HG03558 (cell line): ENCODE measurements at regions not wholly inside any gene's neighbourhood (a gene's known extent, or its start where the extent isn't known, plus 50 kb on each side); places are given as distances from the start of the nearest gene placed in this dataset.
"Not testable (repeated sequence)": the region's sequence is repeated elsewhere in the genome, so short reads cannot be mapped to it uniquely, and the experiment has no call there.

Source experiments
- ATAC-seq: cut with Tn5 transposase; IDR thresholded peaks from one replicate; pipeline ENCODE4 v1.9.1; 2021; ENCODE audit warnings: moderate number of reproducible peaks; ENCODE audit not compliant: unreplicated experiment; ENCODE audit errors: extremely low read depth

DNA sequence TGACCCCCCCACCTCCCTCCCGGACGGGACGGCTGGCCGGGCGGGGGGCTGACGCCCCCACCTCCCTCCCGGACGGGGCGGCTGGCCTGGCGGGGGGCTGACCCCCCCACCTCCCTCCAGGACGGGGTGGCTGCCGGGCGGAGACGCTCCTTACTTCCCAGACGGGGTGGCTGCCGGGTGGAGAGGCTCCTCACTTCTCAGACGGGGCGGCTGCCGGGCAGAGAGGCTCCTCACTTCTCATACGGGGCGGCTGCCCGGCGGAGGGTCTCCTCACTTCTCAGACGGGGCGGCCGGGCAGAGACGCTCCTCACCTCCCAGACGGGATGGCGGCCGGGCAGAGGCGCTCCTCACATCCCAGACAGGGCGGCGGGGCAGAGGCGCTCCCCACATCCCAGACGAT, 84.7 kb downstream of the OR2B2 start:
- not testable (repeated sequence) for ATAC-seq

DNA sequence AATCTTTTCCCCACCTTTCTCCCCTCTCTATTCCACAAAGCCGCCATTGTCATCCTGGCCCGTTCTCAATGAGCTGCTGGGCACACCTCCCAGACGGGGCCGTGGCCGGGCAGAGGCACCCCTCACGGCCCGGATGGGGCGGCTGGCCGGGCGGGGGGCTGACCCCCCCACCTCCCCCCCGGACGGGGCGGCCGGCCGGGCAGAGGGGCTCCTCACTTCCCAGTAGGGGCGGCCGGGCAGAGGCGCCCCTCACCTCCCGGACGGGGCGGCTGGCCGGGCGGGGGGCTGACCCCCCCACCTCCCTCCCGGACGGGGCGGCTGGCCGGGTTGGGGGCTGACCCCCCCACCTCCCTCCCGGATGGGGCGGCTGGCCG, 85.6 kb downstream of the OR2B2 start:
- ATAC-seq: not testable (repeated sequence)

DNA sequence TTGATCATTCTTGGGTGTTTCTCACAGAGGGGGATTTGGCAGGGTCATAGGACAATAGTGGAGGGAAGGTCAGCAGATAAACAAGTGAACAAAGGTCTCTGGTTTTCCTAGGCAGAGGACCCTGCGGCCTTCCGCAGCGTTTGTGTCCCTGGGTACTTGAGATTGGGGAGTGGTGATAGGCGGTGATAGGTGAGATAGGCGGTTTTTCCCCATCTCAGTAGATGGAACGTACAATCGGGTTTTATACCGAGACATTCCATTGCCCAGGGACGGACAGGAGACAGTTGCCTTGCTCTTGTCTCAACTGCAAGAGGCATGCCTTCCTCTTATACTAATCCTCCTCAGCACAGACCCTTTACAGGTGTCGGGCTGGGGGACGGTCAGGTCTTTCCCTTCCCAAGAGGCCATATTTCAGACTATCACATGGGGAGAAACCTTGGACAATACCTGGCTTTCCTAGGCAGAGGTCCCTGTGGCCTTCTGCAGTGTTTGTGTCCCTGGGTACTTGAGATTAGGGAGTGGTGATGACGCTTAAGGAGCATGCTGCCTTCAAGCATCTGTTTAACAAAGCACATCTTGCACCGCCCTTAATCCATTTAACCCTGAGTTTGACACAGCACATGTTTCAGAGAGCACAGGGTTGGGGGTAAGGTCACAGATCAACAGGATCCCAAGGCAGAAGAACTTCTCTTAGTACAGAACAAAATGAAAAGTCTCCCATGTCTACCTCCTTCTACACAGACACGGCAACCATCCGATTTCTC, 86.2 kb downstream of the OR2B2 start:
- ATAC-seq: not testable (repeated sequence)

DNA sequence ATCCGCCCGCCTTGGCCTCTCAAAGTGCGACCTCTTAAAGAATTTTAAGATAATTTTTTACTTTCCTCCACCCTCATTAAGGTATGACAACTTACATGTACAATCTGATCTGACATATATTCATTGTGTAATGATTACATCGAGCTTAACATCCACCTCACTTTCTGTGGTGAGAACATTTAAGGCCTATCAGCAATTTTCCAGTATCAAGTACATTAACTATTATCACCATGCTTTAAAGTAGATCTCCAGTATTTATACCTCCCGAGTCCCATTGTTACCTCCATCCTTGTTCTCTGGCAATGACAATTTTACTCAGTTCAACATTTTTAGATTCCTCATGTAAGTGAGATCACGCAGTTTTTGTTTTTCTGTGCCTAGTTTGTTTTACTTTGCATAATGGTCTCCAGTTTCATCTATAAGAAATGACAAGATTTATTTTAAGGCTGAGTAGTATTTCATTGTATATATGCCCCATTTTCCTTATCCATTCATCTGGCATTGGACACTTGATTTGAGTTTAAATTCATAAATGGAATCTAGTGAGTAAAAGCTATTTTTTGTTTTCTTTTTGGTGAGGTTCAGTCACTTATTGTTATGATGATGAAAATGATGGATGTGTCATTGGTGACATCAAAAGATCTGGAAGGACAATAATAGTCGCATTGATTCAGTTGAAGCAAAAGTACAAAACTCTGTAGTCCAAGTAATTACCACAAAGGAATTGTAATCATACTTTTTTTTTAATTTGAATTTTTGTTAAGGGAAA, 87.0 kb downstream of the OR2B2 start:
- no peak for ATAC-seq

- peak; percentile 24 for ATAC-seq
Measured at GRCh38 chr6:27824211-27825024, 87.8 kb downstream of the OR2B2 start.

GRCh38 chr6:27823714-27824210, 88.4 kb downstream of the OR2B2 start:
- ATAC-seq: peak; percentile 37

GRCh38 chr6:27816906-27817305, 95.3 kb downstream of the OR2B2 start:
- no peak for ATAC-seq

GRCh38 chr6:27814665-27815424, 97.4 kb downstream of the OR2B2 start:
- peak; percentile 28 for ATAC-seq

GRCh38 chr6:27814415-27814664, 97.9 kb downstream of the OR2B2 start:
- ATAC-seq: not testable (repeated sequence)

- no peak for ATAC-seq
Measured at GRCh38 chr6:27812805-27813492, 99.2 kb downstream of the OR2B2 start.

DNA sequence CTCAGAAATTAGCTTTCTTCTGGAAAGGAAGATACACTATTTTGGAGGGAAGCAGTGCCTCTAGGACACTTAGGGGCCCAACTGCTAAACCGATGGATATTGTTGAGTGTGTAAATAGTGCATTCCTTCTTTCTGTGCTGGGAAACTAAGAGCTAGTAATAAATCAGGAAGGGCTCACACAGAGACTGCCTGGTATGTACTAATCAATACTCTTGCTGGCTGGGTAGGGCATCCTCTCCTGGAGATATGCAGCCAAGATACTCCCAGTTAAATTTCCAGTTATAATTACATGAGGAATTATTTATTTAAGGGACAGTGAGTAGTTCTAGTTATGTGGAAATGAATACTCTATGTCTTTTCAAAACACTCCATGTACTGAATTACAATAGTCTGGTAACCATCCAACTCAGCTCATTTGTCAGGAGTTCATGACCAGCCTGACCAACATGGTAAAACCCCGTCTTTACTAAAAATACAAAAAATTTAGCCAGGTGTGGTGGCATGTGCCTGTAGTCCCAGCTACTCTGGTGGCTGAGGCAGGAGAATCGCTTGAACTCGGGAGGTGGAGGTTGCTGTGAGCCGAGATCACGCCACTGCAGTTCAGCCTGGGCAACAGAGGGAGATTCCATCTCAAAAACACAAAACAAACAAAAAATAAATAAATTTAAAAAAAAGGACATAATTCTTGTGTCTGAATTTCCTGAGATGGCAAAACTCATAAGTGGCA, 100.0 kb downstream of the OR2B2 start:
- ATAC-seq: no peak

DNA sequence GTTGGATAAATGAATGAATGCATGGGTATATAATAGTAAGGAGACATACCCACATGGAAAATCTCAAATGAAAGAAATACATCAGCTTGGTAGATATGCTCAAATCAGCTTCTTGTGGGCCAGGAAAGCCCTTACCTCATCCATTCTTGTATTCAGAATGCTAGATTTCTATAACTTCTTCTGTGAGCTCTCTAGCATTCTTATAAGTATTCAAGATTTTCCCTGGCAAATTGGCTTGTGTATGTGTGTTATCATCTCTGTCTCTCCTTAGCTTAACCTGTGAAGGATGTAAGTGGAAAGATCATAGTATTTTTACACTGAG, 100.8 kb downstream of the OR2B2 start:
- no peak for ATAC-seq

- ATAC-seq: no peak
Measured at GRCh38 chr6:27810768-27811450, 101.3 kb downstream of the OR2B2 start.

DNA sequence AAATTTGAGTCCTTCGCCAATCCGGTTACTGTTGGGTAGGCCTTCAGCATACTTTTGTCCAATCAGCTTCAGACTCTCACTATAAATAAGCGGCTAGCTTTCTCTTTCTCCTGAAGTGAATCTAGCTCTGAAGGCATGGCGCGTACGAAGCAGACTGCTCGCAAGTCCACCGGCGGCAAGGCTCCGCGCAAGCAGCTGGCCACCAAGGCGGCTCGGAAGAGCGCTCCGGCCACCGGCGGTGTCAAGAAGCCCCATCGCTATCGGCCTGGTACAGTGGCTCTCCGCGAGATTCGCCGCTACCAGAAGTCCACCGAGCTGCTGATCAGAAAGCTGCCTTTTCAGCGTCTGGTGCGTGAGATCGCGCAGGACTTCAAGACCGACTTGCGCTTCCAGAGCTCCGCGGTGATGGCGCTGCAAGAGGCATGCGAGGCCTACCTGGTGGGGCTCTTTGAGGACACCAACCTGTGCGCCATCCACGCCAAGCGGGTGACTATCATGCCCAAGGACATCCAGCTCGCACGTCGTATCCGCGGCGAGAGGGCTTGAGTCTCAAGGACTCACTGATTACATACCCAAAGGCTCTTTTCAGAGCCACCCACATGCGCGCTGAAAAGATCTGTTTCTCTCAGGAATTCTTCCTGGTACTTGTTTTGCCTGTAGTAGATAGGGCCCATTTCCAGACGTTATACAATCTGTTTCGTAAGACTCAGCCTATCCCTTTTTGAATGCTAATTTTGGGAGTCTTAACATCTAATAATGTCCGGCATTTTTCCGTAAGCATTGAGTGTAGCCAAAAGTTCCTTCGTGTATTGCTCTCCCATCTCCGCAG, 102.0 kb downstream of the OR2B2 start:
- peak; percentile 22 for ATAC-seq

GRCh38 chr6:27809067-27809938, 102.9 kb downstream of the OR2B2 start:
- no peak for ATAC-seq

- not testable (repeated sequence) for ATAC-seq
Measured at GRCh38 chr6:27808242-27809066, 103.7 kb downstream of the OR2B2 start.
